ENCODE measurements at regions not wholly inside any gene's neighbourhood (a gene's known extent, or its start where the extent isn't known, plus 50 kb on each side); places are given as distances from the start of the nearest gene placed in this dataset.

DNA sequence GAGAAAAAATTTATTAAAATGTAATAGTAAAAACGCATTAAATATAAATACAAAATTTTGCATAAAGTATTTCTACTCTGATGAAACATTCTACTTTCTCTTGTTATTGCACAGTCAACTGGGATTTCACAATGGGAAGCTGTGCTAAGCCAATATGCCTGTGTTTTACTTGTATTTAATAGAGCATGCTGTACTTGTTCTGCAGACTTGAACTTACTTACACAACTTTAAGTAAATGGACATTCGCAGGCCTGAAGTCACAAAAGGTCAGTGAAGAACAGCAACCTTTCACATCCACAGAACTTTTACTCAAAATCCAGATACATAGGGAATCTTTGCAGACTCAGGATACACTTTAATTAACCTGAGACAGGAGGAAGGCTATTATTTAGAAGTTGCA lies 409.5 kb downstream of the BTBD3 start:
- no peak overlapping the region for H3K4me3 Mint-ChIP-seq (ENCODE audit: unreplicated experiment)
- no peaks in the 10 kb centered on the region for H3K36me3 Mint-ChIP-seq (ENCODE audit: insufficient read depth, unreplicated experiment)
- intact Hi-C loops (cut with micrococcal nuclease), result no loop called here
- POLR2A ChIA-PET, result no interaction called here
- H3K9me3 Mint-ChIP-seq (ENCODE audit: unreplicated experiment), result peaks cover 22% of the 10 kb centered on the region
- TF ChIP-seq CTCF (IDR thresholded peaks at IDR 0.05; ENCODE audit: unreplicated experiment), result no peak
- H3K27me3 Mint-ChIP-seq (ENCODE audit: insufficient read depth, unreplicated experiment), result no peaks in the 10 kb centered on the region
- peak; percentile 8 for DNase-seq (ENCODE audit: unreplicated experiment)
- no peak overlapping the region for H3K27ac Mint-ChIP-seq (ENCODE audit: low read depth, unreplicated experiment)
- no TSS peak for BruUV-seq (replicated peaks)
- CTCF ChIA-PET, result no interaction called here
- no peaks in the 10 kb centered on the region for H3K4me1 Mint-ChIP-seq (ENCODE audit: insufficient read depth, unreplicated experiment)

DNA sequence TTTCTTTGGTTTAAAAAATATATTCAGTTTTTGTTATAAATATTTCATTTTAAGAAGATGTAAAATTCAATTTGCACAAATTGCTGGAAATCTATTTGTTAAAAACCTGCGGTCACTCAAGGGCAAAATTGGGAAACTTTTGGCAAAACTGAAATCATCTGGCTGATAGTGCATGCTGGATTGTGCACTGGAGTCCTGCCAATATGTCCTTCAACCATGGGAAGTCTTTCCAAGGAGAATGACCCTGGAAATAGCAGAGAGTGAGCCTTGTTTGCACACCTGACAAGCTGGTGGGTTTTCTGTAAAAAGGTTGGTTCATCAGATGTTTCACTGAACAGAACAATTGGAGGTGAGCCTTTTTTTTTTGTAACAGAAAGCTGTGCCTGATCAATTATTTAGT lies 413.5 kb downstream of the BTBD3 start:
- Mint-ChIP-seq H3K4me3 (ENCODE audit: unreplicated experiment) (no peak overlapping the region), H3K4me1 (ENCODE audit: insufficient read depth, unreplicated experiment) (no peaks in the 10 kb centered on the region), H3K9me3 (ENCODE audit: unreplicated experiment) (peaks cover 25% of the 10 kb centered on the region), H3K27ac (ENCODE audit: low read depth, unreplicated experiment) (no peak overlapping the region), H3K27me3 (ENCODE audit: insufficient read depth, unreplicated experiment) (no peaks in the 10 kb centered on the region), H3K36me3 (ENCODE audit: insufficient read depth, unreplicated experiment) (no peaks in the 10 kb centered on the region)
- CTCF ChIA-PET, result no interaction called here
- intact Hi-C loops (cut with micrococcal nuclease), result no loop called here
- no peak for TF ChIP-seq CTCF (IDR thresholded peaks at IDR 0.05; ENCODE audit: unreplicated experiment)
- POLR2A ChIA-PET, result interaction anchor here (0.7 kb wide), 1 partner anchor 108 kb away, joined by 3 read pairs; no protein-coding TSS in a partner anchor
- no peak for DNase-seq (ENCODE audit: unreplicated experiment)
- no TSS peak for BruUV-seq (replicated peaks)

GRCh38 chr20:12337601-12338000 lies 419.9 kb downstream of the BTBD3 start:
- H3K9me3 Mint-ChIP-seq (ENCODE audit: unreplicated experiment), result peaks cover 38% of the 10 kb centered on the region

DNA sequence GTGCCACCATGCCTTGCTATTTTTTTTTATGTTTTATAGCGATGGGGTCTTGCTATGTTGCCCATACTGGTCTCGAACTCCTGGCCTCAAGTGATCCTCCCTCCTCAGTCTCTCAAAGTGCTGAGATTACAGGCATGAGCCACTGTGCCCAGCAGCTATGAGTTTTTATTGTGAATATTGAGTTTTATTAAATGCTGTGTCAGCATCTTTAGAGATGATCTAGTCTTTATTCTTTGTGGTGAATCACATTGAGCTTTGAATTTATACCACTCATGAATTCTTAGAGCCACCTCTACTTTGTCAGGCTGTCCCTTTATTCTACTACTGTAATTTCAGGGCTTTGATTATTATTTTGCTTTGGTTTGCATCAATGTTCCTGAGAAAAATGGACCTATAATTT lies 428.3 kb downstream of the BTBD3 start:
- no TSS peak for BruUV-seq (replicated peaks)
- H3K9me3 Mint-ChIP-seq (ENCODE audit: unreplicated experiment), result peaks cover 17% of the 10 kb centered on the region
- no peak for DNase-seq (ENCODE audit: unreplicated experiment)
- ChIA-PET POLR2A (no interaction called here), CTCF (no interaction called here)
- intact Hi-C loops (cut with micrococcal nuclease), result no loop called here
- no peaks in the 10 kb centered on the region for H3K36me3 Mint-ChIP-seq (ENCODE audit: insufficient read depth, unreplicated experiment)
- no peaks in the 10 kb centered on the region for H3K27me3 Mint-ChIP-seq (ENCODE audit: insufficient read depth, unreplicated experiment)
- no peak for TF ChIP-seq CTCF (IDR thresholded peaks at IDR 0.05; ENCODE audit: unreplicated experiment)
- H3K27ac Mint-ChIP-seq (ENCODE audit: low read depth, unreplicated experiment), result no peak overlapping the region
- no peak overlapping the region for H3K4me3 Mint-ChIP-seq (ENCODE audit: unreplicated experiment)
- no peaks in the 10 kb centered on the region for H3K4me1 Mint-ChIP-seq (ENCODE audit: insufficient read depth, unreplicated experiment)

More at GRCh38 chr20:12337601-12338000, 419.9 kb downstream of the BTBD3 start:
- H3K27ac Mint-ChIP-seq (ENCODE audit: low read depth, unreplicated experiment), result no peak overlapping the region
- no peaks in the 10 kb centered on the region for H3K36me3 Mint-ChIP-seq (ENCODE audit: insufficient read depth, unreplicated experiment)
- CTCF ChIA-PET, result no interaction called here
- POLR2A ChIA-PET, result no interaction called here
- TF ChIP-seq CTCF (IDR thresholded peaks at IDR 0.05; ENCODE audit: unreplicated experiment), result no peak
- no peaks in the 10 kb centered on the region for H3K27me3 Mint-ChIP-seq (ENCODE audit: insufficient read depth, unreplicated experiment)
- no peaks in the 10 kb centered on the region for H3K4me1 Mint-ChIP-seq (ENCODE audit: insufficient read depth, unreplicated experiment)
- intact Hi-C loops (cut with micrococcal nuclease), result no loop called here
- no peak for DNase-seq (ENCODE audit: unreplicated experiment)
- BruUV-seq (replicated peaks), result no TSS peak
- H3K4me3 Mint-ChIP-seq (ENCODE audit: unreplicated experiment), result no peak overlapping the region

All from MCF 10A (cell line).